ENCODE measurements at regions not wholly inside any gene's neighbourhood (a gene's known extent, or its start where the extent isn't known, plus 50 kb on each side); places are given as distances from the start of the nearest gene placed in this dataset.

DNA sequence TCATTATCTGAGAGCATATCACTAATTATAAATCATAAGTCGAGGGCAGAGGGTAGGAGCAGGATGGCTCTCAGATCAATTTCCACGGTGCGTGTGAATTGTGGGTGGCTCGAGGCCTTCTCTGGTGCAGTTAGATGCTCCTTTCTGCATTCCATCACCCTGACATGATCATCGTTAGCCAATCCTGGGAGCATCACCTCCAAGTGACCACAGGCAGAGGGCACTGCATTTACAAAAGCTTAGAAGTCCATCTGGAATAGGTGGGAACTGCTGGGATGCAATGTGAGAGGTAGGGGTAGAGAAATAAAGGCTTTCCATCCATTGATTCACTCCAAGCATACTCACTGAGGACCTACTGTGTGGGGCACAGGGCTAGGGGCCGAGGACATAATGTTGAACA is 538.2 kb upstream of the TBX3 start:
- no peak overlapping the region for H3K4me3 ChIP-seq (ENCODE audit: low read length, poor library complexity, severe bottlenecking)
- H3K36me3 ChIP-seq (ENCODE audit: insufficient read depth, low read length): no peaks in the 10 kb centered on the region
- no peak overlapping the region for H3K9ac ChIP-seq (ENCODE audit: low read depth, low read length, poor library complexity, severe bottlenecking)
- no peak overlapping the region for H3K4me2 ChIP-seq (ENCODE audit: low read depth, low read length, poor library complexity, severe bottlenecking)
- no peaks in the 10 kb centered on the region for H3K79me2 ChIP-seq (ENCODE audit: insufficient read depth, low read length)
- TF ChIP-seq, protein P1, sequence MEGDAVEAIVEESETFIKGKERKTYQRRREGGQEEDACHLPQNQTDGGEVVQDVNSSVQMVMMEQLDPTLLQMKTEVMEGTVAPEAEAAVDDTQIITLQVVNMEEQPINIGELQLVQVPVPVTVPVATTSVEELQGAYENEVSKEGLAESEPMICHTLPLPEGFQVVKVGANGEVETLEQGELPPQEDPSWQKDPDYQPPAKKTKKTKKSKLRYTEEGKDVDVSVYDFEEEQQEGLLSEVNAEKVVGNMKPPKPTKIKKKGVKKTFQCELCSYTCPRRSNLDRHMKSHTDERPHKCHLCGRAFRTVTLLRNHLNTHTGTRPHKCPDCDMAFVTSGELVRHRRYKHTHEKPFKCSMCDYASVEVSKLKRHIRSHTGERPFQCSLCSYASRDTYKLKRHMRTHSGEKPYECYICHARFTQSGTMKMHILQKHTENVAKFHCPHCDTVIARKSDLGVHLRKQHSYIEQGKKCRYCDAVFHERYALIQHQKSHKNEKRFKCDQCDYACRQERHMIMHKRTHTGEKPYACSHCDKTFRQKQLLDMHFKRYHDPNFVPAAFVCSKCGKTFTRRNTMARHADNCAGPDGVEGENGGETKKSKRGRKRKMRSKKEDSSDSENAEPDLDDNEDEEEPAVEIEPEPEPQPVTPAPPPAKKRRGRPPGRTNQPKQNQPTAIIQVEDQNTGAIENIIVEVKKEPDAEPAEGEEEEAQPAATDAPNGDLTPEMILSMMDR (conservative IDR thresholded peaks at IDR 0.05; ENCODE audit: low read length): no peak
- TF ChIP-seq EZH2phosphoT487 (IDR thresholded peaks at IDR 0.05; ENCODE audit: borderline replicate concordance): no peak
- no peaks in the 10 kb centered on the region for H3K9me2 ChIP-seq (replicated peaks; ENCODE audit: low read depth, low read length)
- no peaks in the 10 kb centered on the region for H4K20me1 ChIP-seq (ENCODE audit: insufficient read depth, low read length, poor library complexity, severe bottlenecking)
- H3K4me1 ChIP-seq (ENCODE audit: insufficient read depth, low read length, poor library complexity, severe bottlenecking): no peaks in the 10 kb centered on the region
- H3K27me3 ChIP-seq (ENCODE audit: insufficient read depth, low read length, poor library complexity, severe bottlenecking): no peaks in the 10 kb centered on the region
- no peak overlapping the region for H2AFZ ChIP-seq (ENCODE audit: low read length)
- no peaks in the 10 kb centered on the region for H3K9me3 ChIP-seq (ENCODE audit: insufficient read depth, low read depth, low read length)
- H3F3A ChIP-seq (ENCODE audit: low read depth): no peaks in the 10 kb centered on the region

DNA sequence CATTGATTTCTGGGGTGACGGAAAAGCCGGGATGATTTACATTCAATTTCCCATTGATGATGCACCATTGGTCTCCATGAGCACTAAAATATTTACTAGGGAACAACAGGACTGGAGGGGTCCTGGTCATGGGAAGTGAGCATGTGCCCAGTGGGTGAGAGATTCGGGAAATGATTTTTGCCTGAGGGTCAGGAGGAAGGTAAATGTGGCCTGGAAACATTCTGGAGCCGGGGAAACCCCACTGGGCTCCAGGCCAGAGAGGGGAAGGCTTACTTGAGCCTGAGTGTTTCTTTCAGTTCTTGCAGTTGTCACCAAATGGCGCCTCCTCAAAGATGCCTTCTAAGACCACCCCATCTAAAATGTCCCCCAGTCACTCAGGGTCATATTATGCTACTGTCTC is 532.3 kb upstream of the TBX3 start:
- Histone ChIP-seq H3K36me3 (ENCODE audit: insufficient read depth, low read length) (no peaks in the 10 kb centered on the region), H3K9me3 (ENCODE audit: insufficient read depth, low read depth, low read length) (no peaks in the 10 kb centered on the region), H3K4me2 (ENCODE audit: low read depth, low read length, poor library complexity, severe bottlenecking) (no peak overlapping the region), H3K79me2 (ENCODE audit: insufficient read depth, low read length) (no peaks in the 10 kb centered on the region), H2AFZ (ENCODE audit: low read length) (no peak overlapping the region), H3K4me3 (ENCODE audit: low read length, poor library complexity, severe bottlenecking) (no peak overlapping the region), H3K27me3 (ENCODE audit: insufficient read depth, low read length, poor library complexity, severe bottlenecking) (no peaks in the 10 kb centered on the region), H3F3A (ENCODE audit: low read depth) (no peaks in the 10 kb centered on the region), H3K9me2 (replicated peaks; ENCODE audit: low read depth, low read length) (no peaks in the 10 kb centered on the region), H3K9ac (ENCODE audit: low read depth, low read length, poor library complexity, severe bottlenecking) (no peak overlapping the region), H4K20me1 (ENCODE audit: insufficient read depth, low read length, poor library complexity, severe bottlenecking) (no peaks in the 10 kb centered on the region), H3K4me1 (ENCODE audit: insufficient read depth, low read length, poor library complexity, severe bottlenecking) (no peaks in the 10 kb centered on the region)
- no peak for TF ChIP-seq EZH2phosphoT487 (IDR thresholded peaks at IDR 0.05; ENCODE audit: borderline replicate concordance)
- TF ChIP-seq, protein P1 (conservative IDR thresholded peaks at IDR 0.05; ENCODE audit: low read length): no peak

DNA sequence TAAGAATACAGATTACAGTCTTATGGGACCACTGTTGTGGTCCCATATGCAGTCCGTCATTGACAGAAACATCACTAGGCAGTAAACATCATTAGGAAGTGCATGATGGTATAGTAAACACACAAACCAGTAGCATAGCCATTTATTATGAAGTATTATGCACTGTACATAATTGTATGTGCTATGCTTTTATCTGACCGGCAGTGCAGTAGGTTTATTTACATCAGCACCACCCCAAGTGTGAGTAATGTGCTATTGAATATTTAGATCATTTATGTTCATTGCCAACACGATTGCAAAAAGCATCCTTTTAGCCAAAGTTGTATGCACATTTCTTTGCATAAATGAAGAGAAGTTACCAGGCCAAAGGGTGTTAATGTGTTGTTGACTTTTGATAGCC is 531.6 kb upstream of the TBX3 start:
- no peaks in the 10 kb centered on the region for H3K4me1 ChIP-seq (ENCODE audit: insufficient read depth, low read length, poor library complexity, severe bottlenecking)
- H4K20me1 ChIP-seq (ENCODE audit: insufficient read depth, low read length, poor library complexity, severe bottlenecking): no peaks in the 10 kb centered on the region
- no peak overlapping the region for H3K9ac ChIP-seq (ENCODE audit: low read depth, low read length, poor library complexity, severe bottlenecking)
- H3K9me3 ChIP-seq (ENCODE audit: insufficient read depth, low read depth, low read length): no peaks in the 10 kb centered on the region
- no peaks in the 10 kb centered on the region for H3K27me3 ChIP-seq (ENCODE audit: insufficient read depth, low read length, poor library complexity, severe bottlenecking)
- no peak for TF ChIP-seq EZH2phosphoT487 (IDR thresholded peaks at IDR 0.05; ENCODE audit: borderline replicate concordance)
- TF ChIP-seq, protein P1 (conservative IDR thresholded peaks at IDR 0.05; ENCODE audit: low read length): no peak
- H3F3A ChIP-seq (ENCODE audit: low read depth): no peaks in the 10 kb centered on the region
- no peaks in the 10 kb centered on the region for H3K79me2 ChIP-seq (ENCODE audit: insufficient read depth, low read length)
- no peak overlapping the region for H2AFZ ChIP-seq (ENCODE audit: low read length)
- H3K4me2 ChIP-seq (ENCODE audit: low read depth, low read length, poor library complexity, severe bottlenecking): no peak overlapping the region
- H3K36me3 ChIP-seq (ENCODE audit: insufficient read depth, low read length): no peaks in the 10 kb centered on the region
- no peak overlapping the region for H3K4me3 ChIP-seq (ENCODE audit: low read length, poor library complexity, severe bottlenecking)
- no peaks in the 10 kb centered on the region for H3K9me2 ChIP-seq (replicated peaks; ENCODE audit: low read depth, low read length)

Measured in Loucy (cell line).